IMR-90 (cell line): ENCODE measurements at regions not wholly inside any gene's neighbourhood (a gene's known extent, or its start where the extent isn't known, plus 50 kb on each side); places are given as distances from the start of the nearest gene placed in this dataset.

Experiments
- ATAC-seq: fragments of 200-7000 bp; cut with Tn5 transposase; 2 replicates; pipeline ENCODE4 v1.9.1; 2020; ENCODE audit warnings: low read depth, mild to moderate bottlenecking, moderate library complexity
- BruUV-seq: library from RNA; stranded (reverse); fragments of 400-500 nt; replicated peaks from 2 replicates; lab custom pipeline; 2021; lab: Mats Ljungman, UMichigan
- CTCF ChIA-PET: fragments of 300-600 bp; formaldehyde crosslinking; extraction: SDS; loops from one replicate; lab custom pipeline; 2021; ENCODE audit warnings: antibody characterized with exemption; lab: Yijun Ruan, JAX
- POLR2A ChIA-PET: fragments of 300-600 bp; sonication (Branson Sonifier 250); formaldehyde crosslinking; loops from one replicate; lab custom pipeline; 2022; ENCODE audit warnings: antibody characterized with exemption; ENCODE audit not compliant: unreplicated experiment; lab: Charles Lee
- DNase-seq: peaks from one replicate; pipeline ENCODE4 v3.0.0; 2013
- H2AFZ ChIP-seq: replicated peaks from 2 replicates; pipeline ENCODE3; 2013; ENCODE audit warnings: low read length, mild to moderate bottlenecking; ENCODE audit not compliant: poor library complexity
- H2AK5ac ChIP-seq: 2 replicates; pipeline ENCODE4 v1.6.1; 2013; ENCODE audit warnings: low read depth, low read length, inconsistent platforms
- H2AK9ac ChIP-seq: replicated peaks from 2 replicates; pipeline ENCODE3; 2013; ENCODE audit warnings: mild to moderate bottlenecking, low read depth, low read length, moderate library complexity; ENCODE audit not compliant: poor library complexity
- H2BK120ac ChIP-seq: 2 replicates; pipeline ENCODE4 v1.6.1; 2013; ENCODE audit warnings: low read depth, low read length, inconsistent platforms
- H2BK15ac ChIP-seq: 3 replicates; pipeline ENCODE4 v1.6.1; 2013; ENCODE audit warnings: low read depth, low read length, inconsistent platforms
- H2BK20ac ChIP-seq: 2 replicates; pipeline ENCODE4 v1.6.1; 2013; ENCODE audit warnings: low read depth, mild to moderate bottlenecking, inconsistent platforms, low read length, moderate library complexity
- H2BK5ac ChIP-seq: 2 replicates; pipeline ENCODE4 v1.6.1; 2013; ENCODE audit warnings: mild to moderate bottlenecking, low read depth, low read length, inconsistent platforms; ENCODE audit not compliant: poor library complexity, severe bottlenecking
- H3K14ac ChIP-seq: replicated peaks from 2 replicates; pipeline ENCODE4 v1.6.1; 2013; ENCODE audit warnings: low read depth, low read length, inconsistent platforms
- H3K18ac ChIP-seq: 2 replicates; pipeline ENCODE4 v1.6.1; 2013; ENCODE audit warnings: low read depth, low read length, control low read depth
- H3K23ac ChIP-seq: 2 replicates; pipeline ENCODE4 v1.6.1; 2013; ENCODE audit warnings: low read depth, low read length, inconsistent platforms
- H3K27ac ChIP-seq: 2 replicates; pipeline ENCODE4 v1.5.1; 2013; ENCODE audit warnings: mild to moderate bottlenecking, control low read depth, low read length; ENCODE audit not compliant: insufficient read depth
- H3K27me3 ChIP-seq: 2 replicates; pipeline ENCODE4 v1.6.1; 2013; ENCODE audit warnings: low read length; ENCODE audit not compliant: control insufficient read depth, insufficient read depth
- H3K36me3 ChIP-seq: 2 replicates; pipeline ENCODE4 v1.6.1; 2013; ENCODE audit warnings: low read length, mixed read lengths; ENCODE audit not compliant: control insufficient read depth, insufficient read depth
- H3K4ac ChIP-seq: 2 replicates; pipeline ENCODE4 v1.6.1; 2013; ENCODE audit warnings: low read depth, low read length, inconsistent platforms
- H3K4me1 ChIP-seq: 2 replicates; pipeline ENCODE4 v1.6.1; 2013; ENCODE audit warnings: low read length, mixed read lengths; ENCODE audit not compliant: control insufficient read depth, insufficient read depth
- H3K4me2 ChIP-seq: 2 replicates; pipeline ENCODE4 v1.6.1; 2013; ENCODE audit warnings: low read depth, mild to moderate bottlenecking, control low read depth, low read length, moderate library complexity
- H3K4me3 ChIP-seq: 2 replicates; pipeline ENCODE4 v1.5.1; 2013; ENCODE audit warnings: low read depth, mild to moderate bottlenecking, control low read depth, low read length, moderate library complexity; ENCODE audit not compliant: insufficient read depth
- H3K56ac ChIP-seq: 2 replicates; pipeline ENCODE4 v1.6.1; 2013; ENCODE audit warnings: low read length, inconsistent platforms; ENCODE audit not compliant: insufficient read depth; ENCODE audit errors: extremely low read depth
- H3K79me1 ChIP-seq, 2 experiments: 2 replicates each; pipeline ENCODE4 v1.6.1; 2013; ENCODE audit warnings: low read length in 2 of 2, inconsistent platforms in 1 of 2, low read depth in 1 of 2
- H3K9ac ChIP-seq: 2 replicates; pipeline ENCODE4 v1.6.1; 2013; ENCODE audit warnings: low read depth, low read length, control low read depth
- H3K9me1 ChIP-seq: 2 replicates; pipeline ENCODE4 v1.6.1; 2013; ENCODE audit warnings: low read length, inconsistent platforms; ENCODE audit not compliant: insufficient read depth
- H3K9me3 ChIP-seq: 2 replicates; pipeline ENCODE4 v1.6.1; 2013; ENCODE audit warnings: low read length; ENCODE audit not compliant: control insufficient read depth, insufficient read depth
- H4K20me1 ChIP-seq: 2 replicates; pipeline ENCODE4 v1.6.1; 2013; ENCODE audit warnings: low read length, inconsistent platforms; ENCODE audit not compliant: insufficient read depth
- H4K5ac ChIP-seq: 2 replicates; pipeline ENCODE4 v1.6.1; 2013; ENCODE audit warnings: mild to moderate bottlenecking, low read depth, low read length, control low read depth
- H4K8ac ChIP-seq, 2 experiments: 2 replicates each; pipeline ENCODE4 v1.6.1; 2013; ENCODE audit warnings: low read depth in 2 of 2, low read length in 2 of 2, control low read depth in 1 of 2, inconsistent platforms in 1 of 2
- H4K91ac ChIP-seq: 2 replicates; pipeline ENCODE4 v1.6.1; 2013; ENCODE audit warnings: low read depth, low read length, inconsistent platforms; ENCODE audit not compliant: insufficient read depth
- BHLHE40 ChIP-seq: fragments of 150-350 bp; IDR thresholded peaks from 2 replicates; pipeline ENCODE4 v1.6.1; 2016; ENCODE audit warnings: mild to moderate bottlenecking, low read depth, low read length
- CEBPB ChIP-seq: IDR thresholded peaks from 2 replicates; pipeline ENCODE4 v1.6.1; 2012; ENCODE audit warnings: low read depth, low read length, improper control_type of control experiment
- CHD1 ChIP-seq: IDR thresholded peaks from 2 replicates; pipeline ENCODE4 v1.6.1; 2012; ENCODE audit warnings: low read depth, low read length, improper control_type of control experiment
- CTCF ChIP-seq: conservative IDR thresholded peaks from 2 replicates; pipeline ENCODE4 v1.5.1; 2012; ENCODE audit warnings: mild to moderate bottlenecking, low read depth, low read length, improper control_type of control experiment
- ELK1 ChIP-seq: fragments of 150-350 bp; IDR thresholded peaks from 2 replicates; pipeline ENCODE4 v1.6.1; 2016; ENCODE audit warnings: low read depth, mild to moderate bottlenecking, low read length, moderate library complexity, borderline replicate concordance
- FOS ChIP-seq: fragments of 150-350 bp; IDR thresholded peaks from 2 replicates; pipeline ENCODE4 v1.6.1; 2016; ENCODE audit warnings: low read depth, low read length
- MAFK ChIP-seq: IDR thresholded peaks from 2 replicates; pipeline ENCODE4 v1.6.1; 2012; ENCODE audit warnings: low read depth, low read length, improper control_type of control experiment
- MAZ ChIP-seq: IDR thresholded peaks from 2 replicates; pipeline ENCODE4 v1.6.1; 2012; ENCODE audit warnings: low read depth, mild to moderate bottlenecking, low read length, improper control_type of control experiment, moderate library complexity, borderline replicate concordance
- MXI1 ChIP-seq: IDR thresholded peaks from 2 replicates; pipeline ENCODE4 v1.6.1; 2012; ENCODE audit warnings: low read depth, mild to moderate bottlenecking, low read length, moderate library complexity, borderline replicate concordance
- NFE2L2 ChIP-seq: fragments of 150-350 bp; IDR thresholded peaks from 2 replicates; pipeline ENCODE4 v1.6.1; 2016; ENCODE audit warnings: low read depth, mild to moderate bottlenecking, low read length
- POLR2A ChIP-seq: IDR thresholded peaks from 2 replicates; pipeline ENCODE4 v1.6.1; 2012; ENCODE audit warnings: mild to moderate bottlenecking, low read depth, low read length
- RAD21 ChIP-seq: IDR thresholded peaks from 2 replicates; pipeline ENCODE4 v1.6.1; 2012; ENCODE audit warnings: low read length, improper control_type of control experiment
- RCOR1 ChIP-seq: IDR thresholded peaks from 2 replicates; pipeline ENCODE4 v1.6.1; 2012; ENCODE audit warnings: mild to moderate bottlenecking, low read length, improper control_type of control experiment; ENCODE audit not compliant: insufficient replicate concordance
- RFX5 ChIP-seq: IDR thresholded peaks from 2 replicates; pipeline ENCODE4 v1.8.0; 2012; ENCODE audit warnings: low read depth, mild to moderate bottlenecking, low read length, moderate library complexity
- SMC3 ChIP-seq: fragments of 150-350 bp; IDR thresholded peaks from 2 replicates; pipeline ENCODE4 v1.6.1; 2016; ENCODE audit warnings: low read depth, mild to moderate bottlenecking, antibody characterized with exemption, low read length, moderate library complexity
- USF2 ChIP-seq: fragments of 150-350 bp; IDR thresholded peaks from 2 replicates; pipeline ENCODE4 v1.6.1; 2017; ENCODE audit warnings: mild to moderate bottlenecking, antibody characterized with exemption, low read length, low read depth
- WGBS, 2 experiments: methylation state at CpG; one replicate each; pipeline versions ENCODE4 v1.1.5 to v1.1.7; 2013; ENCODE audit warnings: missing lambda C conversion rate in 2 of 2; ENCODE audit not compliant: insufficient read length in 1 of 2; ENCODE audit errors: extremely low coverage in 2 of 2; 5-methylcytosine and 5-hydroxymethylcytosine counted together
- dilution Hi-C: fragments of 300-500 bp; cut with HindIII; formaldehyde crosslinking; loops from one replicate; pipeline ENCODE4 v1.14.3; 2018; ENCODE audit warnings: low sequenced_read_pairs; ENCODE audit not compliant: unreplicated experiment
- in situ Hi-C: fragments of 300-500 bp; cut with MboI; formaldehyde crosslinking; loops from 3 replicates; pipeline ENCODE4 v1.14.3; 2019; ENCODE audit warnings: low sequenced_read_pairs, inconsistent platforms, mixed read lengths
- intact Hi-C: fragments of 100-400 bp; cut with micrococcal nuclease; formaldehyde crosslinking; loops from 2 replicates; pipeline ENCODE4 v1.10.0; 2022

GRCh38 chr9:82090046-82090445, 101.5 kb downstream of the SPATA31D1 start:
- Histone ChIP-seq H3K27ac (no peak overlapping the region), H3K18ac (no peak overlapping the region), H2AK9ac (no peak overlapping the region), H4K8ac (no peak overlapping the region), H3K79me1 (no peaks in the 10 kb centered on the region), H3K27me3 (peaks cover 5% of the 10 kb centered on the region), H4K5ac (no peak overlapping the region), H3K4ac (no peak overlapping the region), H3K9ac (no peak overlapping the region), H2BK120ac (no peak overlapping the region), H4K20me1 (no peaks in the 10 kb centered on the region), H2AFZ (no peak overlapping the region), H3K14ac (no peak overlapping the region), H3K23ac (no peak overlapping the region), H3K4me3 (no peak overlapping the region), H3K4me1 (no peaks in the 10 kb centered on the region; the same call in 1 of the 2 replicates), H3K9me3 (no peaks in the 10 kb centered on the region), H3K4me2 (no peak overlapping the region), H2AK5ac (no peak overlapping the region), H2BK15ac (no peak overlapping the region), H2BK20ac (no peak overlapping the region), H3K56ac (no peak overlapping the region), H3K36me3 (no peaks in the 10 kb centered on the region), H4K91ac (no peak overlapping the region), H3K9me1 (0 out of 2 replicates have a peak, but pooled peaks cover 3% of the 10 kb centered on the region), H2BK5ac (no peak overlapping the region)
- ATAC-seq (no peak), DNase-seq (no peak)
- ChIA-PET CTCF (no interaction called here), POLR2A (no interaction called here)
- no CpG with 5 or more reads among the region's 2 CpGs for WGBS, 2 experiments
- no TSS peak for BruUV-seq
- TF ChIP-seq FOS (no peak), RCOR1 (no peak), RFX5 (no peak), MAZ (no peak), USF2 (no peak), NFE2L2 (no peak), MXI1 (no peak), MAFK (no peak), BHLHE40 (no peak), CEBPB (no peak), RAD21 (no peak), POLR2A (no peak), CHD1 (no peak), CTCF (no peak), SMC3 (no peak), ELK1 (no peak)
- intact Hi-C loops (no loop called here), in situ Hi-C loops (no loop called here), dilution Hi-C loops (no loop called here)
